H1 (cell line): ENCODE measurements at regions not wholly inside any gene's neighbourhood (a gene's known extent, or its start where the extent isn't known, plus 50 kb on each side); places are given as distances from the start of the nearest gene placed in this dataset.

Experiments
- CTCF ChIA-PET: fragments of 300-600 bp; sonication (Branson Sonifier 250); formaldehyde crosslinking; loops from one replicate; lab custom pipeline; 2021; ENCODE audit not compliant: partially characterized antibody; lab: Charles Lee
- POLR2A ChIA-PET: fragments of 300-600 bp; sonication (Branson Sonifier 250); formaldehyde crosslinking; loops from one replicate; lab custom pipeline; 2021; ENCODE audit warnings: inconsistent platforms; ENCODE audit not compliant: partially characterized antibody; lab: Charles Lee
- DNase-seq, 2 experiments: peaks; one replicate each; pipeline versions ENCODE4 v3.0.0 to v3.0.0-alpha.2; 2010 to 2022; ENCODE audit warnings: low spot score in 2 of 2, low read depth in 1 of 2, mixed read lengths in 1 of 2
- FAIRE-seq: peaks from 2 replicates; lab custom pipeline; 2011; peaks lifted over from hg19 to GRCh38; lab: Jason Lieb, UNC
- H2AFZ ChIP-seq: 2 replicates; pipeline ENCODE4 v1.8.1; 2012; ENCODE audit warnings: low read length, inconsistent platforms
- H2AK5ac ChIP-seq: 2 replicates; pipeline ENCODE4 v1.6.1; 2013; ENCODE audit warnings: low read depth, low read length
- H2BK120ac ChIP-seq: replicated peaks from 2 replicates; pipeline ENCODE3; 2013; ENCODE audit warnings: low read depth, low read length, inconsistent platforms
- H2BK12ac ChIP-seq: 2 replicates; pipeline ENCODE4 v1.6.1; 2013; ENCODE audit warnings: low read depth, low read length
- H2BK15ac ChIP-seq: 2 replicates; pipeline ENCODE4 v1.6.1; 2013; ENCODE audit warnings: low read length
- H2BK20ac ChIP-seq: 2 replicates; pipeline ENCODE4 v1.6.1; 2013; ENCODE audit warnings: low read length
- H2BK5ac ChIP-seq: 2 replicates; pipeline ENCODE4 v1.6.1; 2013; ENCODE audit warnings: low read depth, low read length
- H3K14ac ChIP-seq: 2 replicates; pipeline ENCODE4 v1.6.1; 2013; ENCODE audit warnings: inconsistent platforms; ENCODE audit not compliant: insufficient read length
- H3K18ac ChIP-seq: 2 replicates; pipeline ENCODE4 v1.6.1; 2013; ENCODE audit warnings: low read length; ENCODE audit errors: extremely low read depth
- H3K23ac ChIP-seq: 2 replicates; pipeline ENCODE4 v1.6.1; 2013; ENCODE audit warnings: inconsistent platforms; ENCODE audit not compliant: insufficient read length
- H3K23me2 ChIP-seq: 2 replicates; pipeline ENCODE4 v1.6.1; 2013; ENCODE audit warnings: low read depth, low read length
- H3K27ac ChIP-seq: 2 replicates; pipeline ENCODE4 v1.6.1; 2011; ENCODE audit warnings: low read depth, low read length, inconsistent platforms
- H3K27me3 ChIP-seq, 4 experiments: replicated peaks in 1 of 4; 1 replicate in 1 of 4; 2 replicates in 3 of 4; pipeline versions ENCODE4 v1.6.1 to v1.8.1; 2011 to 2013; ENCODE audit warnings: low read length in 3 of 4, mild to moderate bottlenecking in 3 of 4, inconsistent platforms in 2 of 4, mixed read lengths in 2 of 4, moderate library complexity in 1 of 4; ENCODE audit not compliant: control insufficient read depth in 3 of 4, insufficient read depth in 3 of 4; ENCODE audit errors: extremely low read depth in 1 of 4
- H3K36me3 ChIP-seq, 4 experiments: 2 replicates each; pipeline versions ENCODE4 v1.6.1 to v1.8.1; 2011 to 2013; ENCODE audit warnings: mild to moderate bottlenecking in 4 of 4, low read length in 3 of 4, moderate library complexity in 2 of 4, control low read depth in 1 of 4, inconsistent platforms in 1 of 4; ENCODE audit not compliant: insufficient read depth in 4 of 4, control insufficient read depth in 2 of 4
- H3K4ac ChIP-seq: replicated peaks from 2 replicates; pipeline ENCODE3; 2013; ENCODE audit warnings: low read length, low read depth, mixed read lengths, inconsistent platforms; ENCODE audit not compliant: insufficient read length
- H3K4me1 ChIP-seq, 4 experiments: replicated peaks in 1 of 4; 1 replicate in 1 of 4; 2 replicates in 3 of 4; pipeline versions ENCODE4 v1.6.1 to v1.8.1; 2011 to 2013; ENCODE audit warnings: low read length in 3 of 4, inconsistent platforms in 2 of 4, mixed read lengths in 1 of 4; ENCODE audit not compliant: insufficient read depth in 4 of 4, control insufficient read depth in 3 of 4
- H3K4me2 ChIP-seq, 2 experiments: 2 replicates each; pipeline versions ENCODE4 v1.6.1 to v1.8.1; 2011 to 2013; ENCODE audit warnings: low read depth in 2 of 2, low read length in 2 of 2, control low read depth in 1 of 2, inconsistent platforms in 1 of 2, mild to moderate bottlenecking in 1 of 2; ENCODE audit not compliant: insufficient read depth in 1 of 2
- H3K4me3 ChIP-seq, 4 experiments: fragments of 200-600, 300-600 bp in 1 of 4; sonication (generic), shearing (Covaris generic), sonication (Bioruptor Twin) in 1 of 4; 2 replicates each; pipeline versions ENCODE4 v1.5.1 to v1.8.1; 2011 to 2016; ENCODE audit warnings: low read length in 4 of 4, low read depth in 3 of 4, control low read depth in 2 of 4, inconsistent platforms in 2 of 4, mild to moderate bottlenecking in 2 of 4, mixed read lengths in 1 of 4, moderate library complexity in 1 of 4; ENCODE audit not compliant: insufficient read depth in 2 of 4; ENCODE audit errors: extremely low read depth in 1 of 4
- H3K56ac ChIP-seq: replicated peaks from 2 replicates; pipeline ENCODE3; 2013; ENCODE audit warnings: low read depth, mild to moderate bottlenecking, mixed read lengths, low read length, inconsistent platforms; ENCODE audit not compliant: insufficient read length
- H3K79me1 ChIP-seq: 2 replicates; pipeline ENCODE4 v1.6.1; 2013; ENCODE audit warnings: low read depth, low read length, control low read depth
- H3K79me2 ChIP-seq, 2 experiments: 2 replicates each; pipeline versions ENCODE4 v1.6.1 to v1.8.1; 2012 to 2013; ENCODE audit warnings: low read length in 2 of 2, mild to moderate bottlenecking in 2 of 2, inconsistent platforms in 1 of 2; ENCODE audit not compliant: insufficient read depth in 2 of 2, control insufficient read depth in 1 of 2
- H3K9ac ChIP-seq, 4 experiments: replicated peaks in 1 of 4; 1 replicate in 1 of 4; 2 replicates in 3 of 4; pipeline versions ENCODE4 v1.6.1 to v1.8.1; 2011 to 2013; ENCODE audit warnings: low read depth in 3 of 4, low read length in 3 of 4, control low read depth in 2 of 4, mild to moderate bottlenecking in 2 of 4, moderate library complexity in 2 of 4, inconsistent platforms in 1 of 4; ENCODE audit errors: extremely low read depth in 1 of 4
- H3K9me3 ChIP-seq, 2 experiments: 2 replicates each; pipeline versions ENCODE4 v1.6.1 to v1.8.1; 2012 to 2013; ENCODE audit warnings: mild to moderate bottlenecking in 2 of 2, moderate library complexity in 2 of 2, control low read depth in 1 of 2, inconsistent platforms in 1 of 2, low read depth in 1 of 2, low read length in 1 of 2, mixed read lengths in 1 of 2; ENCODE audit not compliant: insufficient read depth in 2 of 2
- H4K20me1 ChIP-seq, 2 experiments: replicated peaks in 1 of 2; 2 replicates each; pipeline versions ENCODE3 to v1.8.1; 2011 to 2013; ENCODE audit warnings: inconsistent platforms in 2 of 2, low read length in 2 of 2, mild to moderate bottlenecking in 1 of 2; ENCODE audit not compliant: insufficient read depth in 2 of 2, control insufficient read depth in 1 of 2
- H4K5ac ChIP-seq: 2 replicates; pipeline ENCODE4 v1.6.1; 2013; ENCODE audit warnings: low read length, low read depth, mixed read lengths, inconsistent platforms; ENCODE audit not compliant: insufficient read length
- H4K8ac ChIP-seq: 2 replicates; pipeline ENCODE4 v1.8.0; 2013; ENCODE audit warnings: mild to moderate bottlenecking, moderate library complexity, low read length, inconsistent platforms; ENCODE audit not compliant: insufficient read depth; ENCODE audit errors: extremely low read depth
- H4K91ac ChIP-seq: replicated peaks from 2 replicates; pipeline ENCODE3; 2013; ENCODE audit warnings: low read length, mixed read lengths, inconsistent platforms; ENCODE audit not compliant: insufficient read length
- CBX8 ChIP-seq: fragments of 300-800, 300-1000 bp; sonication (generic); IDR thresholded peaks from 2 replicates; pipeline ENCODE4 v1.7.1; 2016; ENCODE audit warnings: low read depth, low read length, borderline replicate concordance
- EZH2 ChIP-seq: fragments of 200-600 bp; sonication (generic); IDR thresholded peaks from 2 replicates; pipeline ENCODE4 v1.7.1; 2012; ENCODE audit warnings: low read depth, mild to moderate bottlenecking, moderate library complexity, low read length, inconsistent platforms; ENCODE audit not compliant: severe bottlenecking
- KDM4A ChIP-seq: IDR thresholded peaks from one replicate; pipeline ENCODE4 v1.7.1; 2012; ENCODE audit warnings: low read depth, mild to moderate bottlenecking, moderate library complexity, low read length, inconsistent platforms; ENCODE audit not compliant: severe bottlenecking
- NRF1 ChIP-seq: IDR thresholded peaks from 2 replicates; pipeline ENCODE4 v1.6.1; 2011; ENCODE audit warnings: mild to moderate bottlenecking, low read depth, low read length, improper control_type of control experiment
- POLR2AphosphoS5 ChIP-seq: IDR thresholded peaks from 2 replicates; pipeline ENCODE4 v1.6.1; 2011; ENCODE audit warnings: low read depth, low read length
- RAD21 ChIP-seq, 2 experiments: IDR thresholded peaks in 1 of 2; conservative IDR thresholded peaks in 1 of 2; 2 replicates each; pipeline ENCODE4 v1.6.1; 2011; ENCODE audit warnings: low read depth in 2 of 2, low read length in 2 of 2, improper control_type of control experiment in 1 of 2, inconsistent platforms in 1 of 2, mild to moderate bottlenecking in 1 of 2, moderate library complexity in 1 of 2
- SAP30 ChIP-seq: fragments of 300-600 bp; sonication (generic); IDR thresholded peaks from 2 replicates; pipeline ENCODE4 v1.7.1; 2012; ENCODE audit warnings: low read length, moderate library complexity, mild to moderate bottlenecking, inconsistent platforms; ENCODE audit not compliant: insufficient read depth, insufficient replicate concordance
- SIRT6 ChIP-seq: IDR thresholded peaks from one replicate; pipeline ENCODE4 v1.7.1; 2012; ENCODE audit warnings: low read length, inconsistent platforms
- TEAD4 ChIP-seq: IDR thresholded peaks from 2 replicates; pipeline ENCODE4 v1.6.1; 2012; ENCODE audit warnings: low read depth, low read length, inconsistent platforms, mixed read lengths
- WGBS, 2 experiments: shearing (Covaris generic) in 1 of 2; methylation state at CpG; one replicate each; pipeline versions ENCODE4 v1.1.6 to v1.1.7; 2013 to 2015; ENCODE audit warnings: low lambda C conversion rate in 2 of 2, mixed read lengths in 2 of 2, inconsistent platforms in 1 of 2, low coverage in 1 of 2, missing lambda C conversion rate in 1 of 2; ENCODE audit not compliant: insufficient replicate concordance in 2 of 2, insufficient coverage in 1 of 2, insufficient read length in 1 of 2; ENCODE audit errors: extremely low coverage in 1 of 2, missing lambda C conversion rate in 1 of 2; 5-methylcytosine and 5-hydroxymethylcytosine counted together
- TF ChIP-seq, protein P1 (sequence below), 3 experiments: IDR thresholded peaks; 1 replicate in 2 of 3; 2 replicates in 1 of 3; pipeline versions ENCODE4 v1.5.1 to v1.6.1; 2011; ENCODE audit warnings: low read length in 3 of 3, mild to moderate bottlenecking in 3 of 3, inconsistent platforms in 2 of 3, low read depth in 1 of 3, moderate library complexity in 1 of 3; ENCODE audit not compliant: insufficient read depth in 1 of 3; ENCODE audit errors: control extremely low read depth in 1 of 3

- CTCF ChIA-PET = interaction anchor here (1.4 to 2.1 kb wide), 2 partner anchors 48 to 50 kb away, joined by 3 to 5 read pairs; no protein-coding TSS in a partner anchor
- H3K79me2 ChIP-seq = no peaks in the 10 kb centered on the region
- H4K20me1 ChIP-seq = no peaks in the 10 kb centered on the region
- no peak overlapping the region for H2BK5ac ChIP-seq
- H2BK120ac ChIP-seq = no peak overlapping the region
- no peak overlapping the region for H3K4ac ChIP-seq
- H3K9ac ChIP-seq = no peak overlapping the region
- no peak for FAIRE-seq
- H2AFZ ChIP-seq = no peak overlapping the region
- WGBS, 2 experiments = 90% methylated on average over 2 of the region's 2 CpGs; no CpG with 5 or more reads in 1 of the 2 experiments
- no peak overlapping the region for H3K14ac ChIP-seq
- no peak overlapping the region for H2BK12ac ChIP-seq
- H3K4me1 ChIP-seq = peaks cover 0 to 20% (median 6%) of the 10 kb centered on the region in 4 experiments; a peak in 3 of 7 replicates
- no peak overlapping the region for H3K4me3 ChIP-seq
- H3K27me3 ChIP-seq = no peaks in the 10 kb centered on the region
- POLR2A ChIA-PET = no interaction called here
- H4K91ac ChIP-seq = no peak overlapping the region
- H3K4me2 ChIP-seq = no peak overlapping the region
- no peak overlapping the region for H3K27ac ChIP-seq
- H3K18ac ChIP-seq = no peak overlapping the region
- H3K9me3 ChIP-seq = no peaks in the 10 kb centered on the region
- no peak overlapping the region for H2BK20ac ChIP-seq
- H3K79me1 ChIP-seq = no peaks in the 10 kb centered on the region
- H4K5ac ChIP-seq = no peak overlapping the region
- H3K56ac ChIP-seq = no peak overlapping the region
- H3K36me3 ChIP-seq = no peaks in the 10 kb centered on the region
- no peaks in the 10 kb centered on the region for H3K23me2 ChIP-seq
- H3K23ac ChIP-seq = no peak overlapping the region
- no peak for DNase-seq
- H2BK15ac ChIP-seq = no peak overlapping the region
- H2AK5ac ChIP-seq = no peak overlapping the region
- H4K8ac ChIP-seq = no peak overlapping the region
- TF ChIP-seq CBX8 = no peak
- TF ChIP-seq, protein P1, sequence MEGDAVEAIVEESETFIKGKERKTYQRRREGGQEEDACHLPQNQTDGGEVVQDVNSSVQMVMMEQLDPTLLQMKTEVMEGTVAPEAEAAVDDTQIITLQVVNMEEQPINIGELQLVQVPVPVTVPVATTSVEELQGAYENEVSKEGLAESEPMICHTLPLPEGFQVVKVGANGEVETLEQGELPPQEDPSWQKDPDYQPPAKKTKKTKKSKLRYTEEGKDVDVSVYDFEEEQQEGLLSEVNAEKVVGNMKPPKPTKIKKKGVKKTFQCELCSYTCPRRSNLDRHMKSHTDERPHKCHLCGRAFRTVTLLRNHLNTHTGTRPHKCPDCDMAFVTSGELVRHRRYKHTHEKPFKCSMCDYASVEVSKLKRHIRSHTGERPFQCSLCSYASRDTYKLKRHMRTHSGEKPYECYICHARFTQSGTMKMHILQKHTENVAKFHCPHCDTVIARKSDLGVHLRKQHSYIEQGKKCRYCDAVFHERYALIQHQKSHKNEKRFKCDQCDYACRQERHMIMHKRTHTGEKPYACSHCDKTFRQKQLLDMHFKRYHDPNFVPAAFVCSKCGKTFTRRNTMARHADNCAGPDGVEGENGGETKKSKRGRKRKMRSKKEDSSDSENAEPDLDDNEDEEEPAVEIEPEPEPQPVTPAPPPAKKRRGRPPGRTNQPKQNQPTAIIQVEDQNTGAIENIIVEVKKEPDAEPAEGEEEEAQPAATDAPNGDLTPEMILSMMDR (IDR thresholded peaks at IDR 0.05; ENCODE audit: control extremely low read depth in 1 of 3, insufficient read depth in 1 of 3, low read depth in 1 of 3, low read length in 3 of 3) = no peak
- no peak for TF ChIP-seq TEAD4
- TF ChIP-seq EZH2 = no peak
- TF ChIP-seq NRF1 = no peak
- TF ChIP-seq SAP30 = no peak
- TF ChIP-seq KDM4A = no peak
- no peak for TF ChIP-seq SIRT6
- TF ChIP-seq POLR2AphosphoS5 = no peak
- no peak for TF ChIP-seq RAD21 (IDR thresholded peaks at IDR 0.05 in 1 of 2, conservative IDR thresholded peaks at IDR 0.05 in 1 of 2; ENCODE audit: low read depth in 2 of 2, low read length in 2 of 2)
These were observed 236.7 kb upstream of the GATB start for GRCh38 chr4:151997461-151997860.
